GM13976 (cell line): ENCODE measurements at regions not wholly inside any gene's neighbourhood (a gene's known extent, or its start where the extent isn't known, plus 50 kb on each side); places are given as distances from the start of the nearest gene placed in this dataset.

Experiments
- DNase-seq: peaks from one replicate; pipeline ENCODE4 v3.0.0; 2012; ENCODE audit warnings: low spot score
- CTCF ChIP-seq: IDR thresholded peaks from 2 replicates; pipeline ENCODE4 v1.5.1; 2012; ENCODE audit warnings: borderline replicate concordance, mild to moderate bottlenecking; ENCODE audit not compliant: insufficient read depth; ENCODE audit errors: extremely low read depth, missing control alignments, control extremely low read depth
- in situ Hi-C: fragments of 300-500 bp; cut with MboI; formaldehyde crosslinking; loops from one replicate; pipeline ENCODE4 v1.12.0; 2022; ENCODE audit warnings: low sequenced_read_pairs, mixed read lengths, inconsistent platforms; ENCODE audit not compliant: unreplicated experiment

- DNase-seq, result no peak
- in situ Hi-C loops, result no loop called here
- TF ChIP-seq CTCF, result no peak
These were observed 68.5 kb upstream of the HDAC4 start for GRCh38 chr2:239469106-239469960.

GRCh38 chr2:239468491-239469105 lies 67.8 kb upstream of the HDAC4 start:
- no peak for DNase-seq
- TF ChIP-seq CTCF, result no peak
- in situ Hi-C loops, result no loop called here

- in situ Hi-C loops, result no loop called here
- no peak for DNase-seq
- TF ChIP-seq CTCF, result no peak
These were observed 67.2 kb upstream of the HDAC4 start for GRCh38 chr2:239467956-239468490.

GRCh38 chr2:239467281-239467955 lies 66.6 kb upstream of the HDAC4 start:
- in situ Hi-C loops, result no loop called here
- no peak for TF ChIP-seq CTCF
- DNase-seq, result no peak

- in situ Hi-C loops, result no loop called here
- DNase-seq, result no peak
- TF ChIP-seq CTCF, result no peak
These were observed 66.0 kb upstream of the HDAC4 start for GRCh38 chr2:239466755-239467271.

- no peak for DNase-seq
- in situ Hi-C loops, result no loop called here
- TF ChIP-seq CTCF, result no peak
These were observed 65.4 kb upstream of the HDAC4 start for GRCh38 chr2:239466061-239466754.
